ENCODE measurements at regions not wholly inside any gene's neighbourhood (a gene's known extent, or its start where the extent isn't known, plus 50 kb on each side); places are given as distances from the start of the nearest gene placed in this dataset.
"Not testable (repeated sequence)": the region's sequence is repeated elsewhere in the genome, so short reads cannot be mapped to it uniquely, and the experiment has no call there.

DNA sequence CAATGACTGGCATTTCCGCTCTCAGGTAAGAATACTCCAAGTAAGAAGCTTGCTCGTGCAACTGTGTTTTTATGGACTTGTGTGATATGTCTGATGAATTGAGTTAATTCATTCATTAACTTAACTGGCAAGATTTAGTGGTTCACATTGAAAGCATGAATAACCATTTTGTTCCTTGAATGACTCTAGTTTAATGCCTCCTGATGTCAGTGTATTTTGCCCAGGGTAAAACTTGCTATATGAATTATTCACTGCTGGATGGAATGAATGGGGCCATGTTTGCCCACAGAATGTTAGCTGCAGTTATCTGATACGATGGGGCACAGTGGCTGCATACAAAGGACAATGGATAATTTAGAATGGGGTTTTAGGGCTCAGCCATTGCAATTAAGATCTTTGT is 124.1 kb downstream of the ZNF365 start:
- no peak for FAIRE-seq
- DNase-seq (ENCODE audit: insufficient read length): no peak

DNA sequence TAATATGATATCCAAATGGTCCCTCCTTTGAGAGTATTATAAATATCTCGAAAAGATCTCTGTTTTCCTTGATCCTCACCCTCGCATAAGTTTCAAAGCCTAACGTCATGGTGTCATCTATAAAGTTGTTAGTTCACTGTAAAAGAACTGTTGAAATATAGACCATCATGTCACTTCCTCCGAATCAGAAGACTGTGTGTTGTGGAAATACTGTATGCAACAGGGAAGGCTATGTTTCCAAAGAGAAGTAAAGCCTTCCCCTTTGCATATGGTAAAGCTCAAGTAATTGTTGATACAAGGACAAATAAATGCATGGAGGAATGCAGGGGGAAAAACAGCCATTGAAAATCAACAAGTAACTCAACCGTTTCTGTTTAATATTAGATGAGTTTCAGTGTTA is 125.9 kb downstream of the ZNF365 start:
- not testable (repeated sequence) for DNase-seq (ENCODE audit: insufficient read length); FAIRE-seq

More for the DNA sequence above, 124.1 kb downstream of the ZNF365 start:
- TF ChIP-seq TAF1 (IDR thresholded peaks at IDR 0.05; ENCODE audit: borderline replicate concordance, low read depth, low read length): no peak
- TF ChIP-seq POLR2A (IDR thresholded peaks at IDR 0.05; ENCODE audit: low read depth, low read length): no peak
- no peak for TF ChIP-seq POLR2AphosphoS5 (IDR thresholded peaks at IDR 0.05; ENCODE audit: low read depth, low read length)

DNA sequence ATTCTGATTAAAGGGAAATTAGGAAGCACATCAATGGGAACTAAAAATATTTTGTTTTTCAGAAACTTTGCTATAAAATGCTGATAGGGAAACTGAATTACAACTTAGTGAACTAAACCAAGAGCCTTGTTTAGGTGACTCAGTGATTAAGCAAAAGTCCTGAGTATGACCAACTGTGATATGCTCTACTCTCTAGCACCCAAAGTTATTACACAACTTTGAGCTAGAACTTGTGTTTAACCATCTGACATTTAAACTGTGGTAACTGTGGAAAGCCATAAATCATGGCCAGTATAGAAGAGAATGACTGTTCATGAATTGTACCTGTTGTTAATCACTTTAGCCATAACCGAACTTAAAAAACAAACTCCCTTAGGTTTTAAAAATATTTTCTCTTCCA is 127.4 kb downstream of the ZNF365 start:
- no peak for FAIRE-seq
- DNase-seq (ENCODE audit: insufficient read length): no peak
- TF ChIP-seq TAF1 (IDR thresholded peaks at IDR 0.05; ENCODE audit: borderline replicate concordance, low read depth, low read length) (no peak), POLR2AphosphoS5 (IDR thresholded peaks at IDR 0.05; ENCODE audit: low read depth, low read length) (no peak), POLR2A (IDR thresholded peaks at IDR 0.05; ENCODE audit: low read depth, low read length) (no peak)

DNA sequence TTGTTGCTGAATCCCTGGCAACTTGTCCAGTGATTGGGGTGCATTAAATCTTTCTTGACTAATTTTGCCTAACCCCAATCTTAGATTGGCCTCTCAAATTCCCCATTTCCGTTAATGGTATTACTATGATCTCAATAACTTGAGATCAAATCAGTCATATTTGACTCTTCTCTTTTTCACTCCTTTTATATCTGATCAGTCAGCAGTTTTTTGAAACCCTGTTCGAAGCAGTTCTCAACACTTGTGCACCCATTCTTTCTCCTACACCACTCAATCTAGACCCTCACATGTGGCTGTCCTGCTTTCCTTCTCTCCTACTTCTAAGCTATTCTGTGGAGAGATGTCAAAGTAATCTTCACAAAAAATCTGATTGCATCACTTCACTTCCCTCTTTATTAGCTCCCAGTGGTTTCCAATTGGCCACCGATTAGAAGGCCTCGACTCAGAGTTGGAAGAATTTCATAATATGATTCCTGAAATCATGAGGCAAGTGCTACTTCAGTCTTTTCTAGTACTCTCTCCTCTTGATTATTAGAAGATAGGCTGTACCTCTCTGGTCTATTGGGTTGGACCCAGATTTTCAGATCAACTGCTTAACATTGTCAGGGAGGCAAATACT is 128.9 kb downstream of the ZNF365 start:
- FAIRE-seq: no peak
- DNase-seq (ENCODE audit: insufficient read length): no peak
- TF ChIP-seq POLR2A (IDR thresholded peaks at IDR 0.05; ENCODE audit: low read depth, low read length) (no peak), POLR2AphosphoS5 (IDR thresholded peaks at IDR 0.05; ENCODE audit: low read depth, low read length) (no peak), TAF1 (IDR thresholded peaks at IDR 0.05; ENCODE audit: borderline replicate concordance, low read depth, low read length) (no peak)

DNA sequence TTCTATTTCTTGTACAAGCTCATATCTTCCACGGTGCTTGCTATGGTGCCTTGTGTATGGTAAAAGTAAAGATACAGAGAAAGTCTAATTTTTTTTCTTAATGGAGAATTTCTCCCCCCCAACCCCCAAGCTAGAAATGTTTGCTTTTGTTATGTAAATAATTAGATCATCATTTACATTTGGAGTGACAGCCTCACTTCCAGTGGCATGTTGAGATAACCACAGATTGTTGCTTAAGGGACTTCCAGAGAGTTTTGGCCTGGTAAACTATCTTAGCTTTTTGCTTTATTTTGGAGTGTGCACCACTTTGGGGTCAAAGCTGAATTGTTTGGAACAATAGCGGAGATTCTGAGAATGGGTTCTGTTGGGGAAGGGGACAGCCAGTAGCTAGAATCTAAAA is 129.7 kb downstream of the ZNF365 start:
- no peak for TF ChIP-seq POLR2AphosphoS5 (IDR thresholded peaks at IDR 0.05; ENCODE audit: low read depth, low read length)
- no peak for TF ChIP-seq TAF1 (IDR thresholded peaks at IDR 0.05; ENCODE audit: borderline replicate concordance, low read depth, low read length)
- TF ChIP-seq POLR2A (IDR thresholded peaks at IDR 0.05; ENCODE audit: low read depth, low read length): no peak
- DNase-seq (ENCODE audit: insufficient read length) (no peak), FAIRE-seq (no peak)

DNA sequence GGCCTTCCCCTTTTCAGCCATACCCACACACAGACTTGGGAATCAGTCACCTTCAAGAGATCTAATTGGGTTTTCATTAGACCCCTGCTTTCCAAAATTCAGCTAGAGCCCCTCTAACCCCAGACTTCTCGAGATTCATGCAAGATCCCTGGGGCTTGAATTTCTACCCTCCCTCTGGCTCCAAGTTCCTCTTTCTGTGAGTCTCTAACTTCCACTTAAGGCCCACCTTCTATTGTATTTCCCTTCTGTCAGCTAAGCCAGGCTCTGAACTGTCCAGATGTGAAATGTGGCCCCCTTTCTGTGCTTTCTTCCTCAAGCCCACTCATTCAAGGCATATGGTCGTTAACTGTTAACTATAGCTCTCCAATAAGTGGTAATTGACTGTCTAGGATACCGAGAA is 132.2 kb downstream of the ZNF365 start:
- FAIRE-seq (no peak), DNase-seq (ENCODE audit: insufficient read length) (no peak)
- TF ChIP-seq POLR2AphosphoS5 (IDR thresholded peaks at IDR 0.05; ENCODE audit: low read depth, low read length): no peak
- TF ChIP-seq POLR2A (IDR thresholded peaks at IDR 0.05; ENCODE audit: low read depth, low read length): no peak
- TF ChIP-seq TAF1 (IDR thresholded peaks at IDR 0.05; ENCODE audit: borderline replicate concordance, low read depth, low read length): no peak

DNA sequence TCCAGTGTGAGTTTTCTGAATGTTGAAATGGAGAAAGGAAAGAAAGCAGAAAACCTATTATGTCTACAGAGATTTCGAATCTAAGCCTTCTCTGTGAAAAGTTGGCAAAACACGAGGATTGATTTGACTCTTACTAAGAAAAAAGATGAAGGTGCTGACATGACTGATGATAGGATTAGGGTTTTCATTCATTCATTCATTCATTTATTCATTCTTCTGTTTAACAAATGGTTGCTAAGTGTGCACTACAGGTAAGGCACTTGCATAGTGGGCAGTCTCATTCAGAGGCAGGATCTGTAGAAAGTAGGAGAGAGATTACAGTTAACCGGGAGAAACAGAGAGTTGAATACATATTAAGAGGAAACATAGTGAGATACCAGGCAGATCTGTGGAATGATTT is 137.1 kb downstream of the ZNF365 start:
- FAIRE-seq (no peak), DNase-seq (ENCODE audit: insufficient read length) (no peak)
- no peak for TF ChIP-seq POLR2A (IDR thresholded peaks at IDR 0.05; ENCODE audit: low read depth, low read length)
- TF ChIP-seq TAF1 (IDR thresholded peaks at IDR 0.05; ENCODE audit: borderline replicate concordance, low read depth, low read length): no peak
- TF ChIP-seq POLR2AphosphoS5 (IDR thresholded peaks at IDR 0.05; ENCODE audit: low read depth, low read length): no peak

DNA sequence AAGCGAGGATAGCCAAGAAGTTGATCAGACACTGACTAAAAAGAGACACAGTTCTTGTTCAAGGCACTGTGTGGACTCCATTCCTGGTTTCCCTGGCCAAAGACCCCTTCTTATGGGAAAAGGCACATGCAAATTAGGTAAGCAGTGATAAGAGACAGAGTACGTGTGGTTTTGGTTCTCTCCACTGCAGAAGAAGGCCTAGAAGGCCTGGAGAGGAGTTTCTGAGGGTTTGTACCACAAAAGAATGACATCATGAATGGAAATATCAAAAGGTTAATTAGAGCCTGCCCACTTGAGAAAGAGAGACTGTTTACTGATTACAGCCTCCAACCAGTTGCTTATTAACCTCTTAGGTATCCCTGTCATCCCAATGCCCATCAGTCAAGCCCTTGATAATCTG is 137.5 kb downstream of the ZNF365 start:
- no peak for TF ChIP-seq POLR2AphosphoS5 (IDR thresholded peaks at IDR 0.05; ENCODE audit: low read depth, low read length)
- TF ChIP-seq TAF1 (IDR thresholded peaks at IDR 0.05; ENCODE audit: borderline replicate concordance, low read depth, low read length): no peak
- TF ChIP-seq POLR2A (IDR thresholded peaks at IDR 0.05; ENCODE audit: low read depth, low read length): no peak
- FAIRE-seq (no peak), DNase-seq (ENCODE audit: insufficient read length) (no peak)

DNA sequence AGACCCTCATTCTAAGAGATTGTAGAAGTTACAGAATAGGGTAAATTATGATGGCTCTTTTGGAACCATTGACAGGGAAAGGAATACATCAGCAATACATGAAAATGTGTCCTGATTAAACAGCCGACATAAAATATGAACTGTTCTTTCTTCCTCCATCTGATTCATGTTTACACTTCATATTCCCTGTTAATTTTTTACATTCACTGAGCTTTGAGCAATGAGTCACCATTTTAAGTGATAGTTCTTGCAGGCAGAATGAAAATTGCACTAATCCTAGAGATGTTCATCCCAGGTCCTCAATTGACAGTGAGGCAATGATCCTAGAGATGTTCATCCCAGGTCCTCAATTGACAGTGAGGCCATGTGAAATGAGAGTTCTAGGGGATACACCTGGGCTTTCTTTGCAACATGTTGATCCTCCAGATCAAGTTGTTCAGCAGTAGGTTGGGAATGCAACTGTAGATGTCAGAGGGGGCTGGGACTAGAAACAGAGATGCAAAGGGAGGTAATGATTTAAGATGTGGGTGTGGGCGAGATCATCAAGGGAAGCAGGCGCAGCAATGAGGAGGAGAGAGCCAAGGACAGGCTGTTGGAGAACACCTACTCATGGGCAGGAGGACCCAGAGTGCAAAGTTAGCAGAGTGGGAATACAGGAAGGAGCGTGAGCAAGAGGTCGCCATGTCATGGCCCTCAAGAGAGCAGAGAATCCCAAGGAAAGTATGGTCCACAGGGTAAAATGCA is 138.7 kb downstream of the ZNF365 start:
- FAIRE-seq (no peak), DNase-seq (ENCODE audit: insufficient read length) (no peak)
- TF ChIP-seq POLR2AphosphoS5 (IDR thresholded peaks at IDR 0.05; ENCODE audit: low read depth, low read length) (no peak), TAF1 (IDR thresholded peaks at IDR 0.05; ENCODE audit: borderline replicate concordance, low read depth, low read length) (no peak), POLR2A (IDR thresholded peaks at IDR 0.05; ENCODE audit: low read depth, low read length) (no peak)

DNA sequence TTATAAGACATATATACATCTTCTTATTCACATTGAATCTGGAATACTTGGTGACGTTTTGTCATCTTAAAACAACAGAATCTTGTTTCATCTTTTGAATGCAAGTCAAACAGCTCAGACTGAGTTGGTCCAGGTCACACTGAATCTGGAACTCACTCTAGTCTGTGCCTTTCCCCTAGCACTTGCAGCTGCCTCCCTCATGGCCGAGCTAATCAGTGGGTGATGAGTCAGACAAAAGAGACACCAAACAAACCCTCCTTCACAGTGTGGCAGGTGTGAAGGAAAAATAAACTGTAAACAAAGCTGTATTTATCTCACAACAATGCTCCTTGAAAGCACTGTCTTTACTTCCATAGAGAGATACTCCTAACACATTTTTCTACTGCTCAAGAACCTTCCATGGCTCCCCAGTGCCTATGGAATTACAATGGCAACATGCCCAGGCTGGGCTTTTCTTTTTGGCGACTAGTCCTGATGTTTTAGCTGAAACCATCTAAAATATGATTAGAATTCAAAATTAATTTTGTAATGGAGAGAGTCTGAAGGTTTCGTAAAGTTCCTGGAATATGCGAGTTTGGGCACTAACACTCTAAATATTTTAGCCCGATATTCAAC is 140.0 kb downstream of the ZNF365 start:
- FAIRE-seq (no peak), DNase-seq (ENCODE audit: insufficient read length) (no peak)
- TF ChIP-seq TAF1 (IDR thresholded peaks at IDR 0.05; ENCODE audit: borderline replicate concordance, low read depth, low read length): no peak
- TF ChIP-seq POLR2AphosphoS5 (IDR thresholded peaks at IDR 0.05; ENCODE audit: low read depth, low read length): no peak
- TF ChIP-seq POLR2A (IDR thresholded peaks at IDR 0.05; ENCODE audit: low read depth, low read length): no peak

DNA sequence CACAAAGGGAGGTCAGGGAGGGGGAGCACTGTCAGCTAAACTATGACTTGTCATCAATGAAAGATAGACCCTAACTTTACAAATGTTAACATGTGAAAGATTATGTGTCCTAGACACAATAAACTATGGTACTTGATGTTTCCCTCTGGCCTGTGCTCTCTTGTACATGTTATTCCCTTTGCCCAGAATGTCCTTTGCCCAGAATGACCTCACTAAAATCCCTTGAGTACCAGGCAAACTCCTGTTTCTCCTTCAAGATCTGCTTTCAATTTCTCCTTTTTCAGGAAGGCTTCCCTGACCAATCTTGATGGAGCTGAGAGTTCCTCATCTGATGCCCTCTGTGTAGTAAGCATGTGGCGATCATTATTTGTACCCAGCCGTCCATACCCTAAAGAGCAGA is 143.1 kb downstream of the ZNF365 start:
- FAIRE-seq (no peak), DNase-seq (ENCODE audit: insufficient read length) (no peak)
- TF ChIP-seq POLR2A (IDR thresholded peaks at IDR 0.05; ENCODE audit: low read depth, low read length) (no peak), POLR2AphosphoS5 (IDR thresholded peaks at IDR 0.05; ENCODE audit: low read depth, low read length) (no peak), TAF1 (IDR thresholded peaks at IDR 0.05; ENCODE audit: borderline replicate concordance, low read depth, low read length) (no peak)
